ENCODE measurements at regions not wholly inside any gene's neighbourhood (a gene's known extent, or its start where the extent isn't known, plus 50 kb on each side); places are given as distances from the start of the nearest gene placed in this dataset.

GRCh38 chr11:32184041-32184722 lies 93.3 kb downstream of the RCN1 start:
- DNase-seq (ENCODE audit: low read depth) = no peak
- H3K4me3 ChIP-seq (ENCODE audit: control insufficient read depth, low read depth, low read length) = no peak overlapping the region
- TF ChIP-seq CTCF (IDR thresholded peaks at IDR 0.05; ENCODE audit: control insufficient read depth, insufficient read depth, low read depth, low read length, missing control alignments) = no peak

- no peak overlapping the region for H3K4me3 ChIP-seq (ENCODE audit: control insufficient read depth, low read depth, low read length)
- no peak for DNase-seq (ENCODE audit: low read depth)
- TF ChIP-seq CTCF (IDR thresholded peaks at IDR 0.05; ENCODE audit: control insufficient read depth, insufficient read depth, low read depth, low read length, missing control alignments) = no peak
These were observed 94.0 kb downstream of the RCN1 start for GRCh38 chr11:32184723-32185376.

GRCh38 chr11:32186118-32186517 lies 95.2 kb downstream of the RCN1 start:
- DNase-seq (ENCODE audit: low read depth) = no peak
- H3K4me3 ChIP-seq (ENCODE audit: control insufficient read depth, low read depth, low read length) = no peak overlapping the region
- TF ChIP-seq CTCF (IDR thresholded peaks at IDR 0.05; ENCODE audit: control insufficient read depth, insufficient read depth, low read depth, low read length, missing control alignments) = no peak

- DNase-seq (ENCODE audit: low read depth) = no peak
- no peak overlapping the region for H3K4me3 ChIP-seq (ENCODE audit: control insufficient read depth, low read depth, low read length)
- no peak for TF ChIP-seq CTCF (IDR thresholded peaks at IDR 0.05; ENCODE audit: control insufficient read depth, insufficient read depth, low read depth, low read length, missing control alignments)
These were observed 96.2 kb downstream of the RCN1 start for GRCh38 chr11:32187111-32187510.

GRCh38 chr11:32188785-32189184 lies 97.9 kb downstream of the RCN1 start:
- no peak for DNase-seq (ENCODE audit: low read depth)
- H3K4me3 ChIP-seq (ENCODE audit: control insufficient read depth, low read depth, low read length) = no peak overlapping the region
- no peak for TF ChIP-seq CTCF (IDR thresholded peaks at IDR 0.05; ENCODE audit: control insufficient read depth, insufficient read depth, low read depth, low read length, missing control alignments)

GRCh38 chr11:32196137-32196536 lies 105.3 kb downstream of the RCN1 start:
- no peak overlapping the region for H3K4me3 ChIP-seq (ENCODE audit: control insufficient read depth, low read depth, low read length)
- no peak for DNase-seq (ENCODE audit: low read depth)
- no peak for TF ChIP-seq CTCF (IDR thresholded peaks at IDR 0.05; ENCODE audit: control insufficient read depth, insufficient read depth, low read depth, low read length, missing control alignments)

Data from AG09309 (cell line).